GM12864 (cell line): ENCODE measurements at regions not wholly inside any gene's neighbourhood (a gene's known extent, or its start where the extent isn't known, plus 50 kb on each side); places are given as distances from the start of the nearest gene placed in this dataset.

Source experiments
- DNase-seq: peaks from one replicate; pipeline ENCODE4 v3.0.0-alpha.2; 2011; ENCODE audit warnings: low read depth
- H3K4me3 ChIP-seq: 2 replicates; pipeline ENCODE4 v1.5.1; 2011; ENCODE audit warnings: mild to moderate bottlenecking, low read depth, low read length, control low read depth
- CTCF ChIP-seq: IDR thresholded peaks from 2 replicates; pipeline ENCODE4 v1.5.1; 2011; ENCODE audit warnings: low read depth, mild to moderate bottlenecking, moderate library complexity, low read length, control low read depth, inconsistent platforms; ENCODE audit errors: missing control alignments

GRCh38 chr13:57988276-57988675 lies 356.7 kb downstream of the PCDH17 start:
- no peak for TF ChIP-seq CTCF
- DNase-seq, result no peak
- no peak overlapping the region for H3K4me3 ChIP-seq

- no peak overlapping the region for H3K4me3 ChIP-seq
- no peak for TF ChIP-seq CTCF
- DNase-seq, result no peak
Measured at GRCh38 chr13:57991041-57991440, 359.5 kb downstream of the PCDH17 start.

- no peak overlapping the region for H3K4me3 ChIP-seq
- no peak for TF ChIP-seq CTCF
- DNase-seq, result no peak
Measured at GRCh38 chr13:57992416-57992815, 360.9 kb downstream of the PCDH17 start.

- DNase-seq, result no peak
- H3K4me3 ChIP-seq, result no peak overlapping the region
- TF ChIP-seq CTCF, result no peak
Measured at GRCh38 chr13:57996717-57997116, 365.2 kb downstream of the PCDH17 start.

GRCh38 chr13:58004751-58005150 lies 373.2 kb downstream of the PCDH17 start:
- no peak for TF ChIP-seq CTCF
- H3K4me3 ChIP-seq, result no peak overlapping the region
- DNase-seq, result no peak

GRCh38 chr13:58018020-58018419 lies 386.5 kb downstream of the PCDH17 start:
- no peak overlapping the region for H3K4me3 ChIP-seq
- DNase-seq, result no peak
- no peak for TF ChIP-seq CTCF

- no peak overlapping the region for H3K4me3 ChIP-seq
- no peak for TF ChIP-seq CTCF
- DNase-seq, result no peak
Measured at GRCh38 chr13:58018865-58019264, 387.3 kb downstream of the PCDH17 start.
